Activated naive CD4-positive, alpha-beta T cell treated with anti-CD3 and anti-CD28 coated beads, Interleukin-2, amount 50 U/mL, for 72 hours (primary cell): ENCODE measurements at regions not wholly inside any gene's neighbourhood (a gene's known extent, or its start where the extent isn't known, plus 50 kb on each side); places are given as distances from the start of the nearest gene placed in this dataset.
A peak's percentile ranks its signal among the peaks of the same experiment; 100 is the strongest.

Experiments used
- ATAC-seq, 2 donors: fragments of 150-1000 bp; cut with Tn5 transposase; 2 replicates each; pipeline ENCODE4 v1.10.0; 2021; ENCODE audit warnings: mild to moderate bottlenecking in 2 of 2, moderate library complexity in 2 of 2
- DNase-seq, 2 donors: peaks; one replicate each; pipeline ENCODE4 v3.0.0; 2021 to 2022; ENCODE audit warnings: low spot score in 2 of 2
- H3K27ac Mint-ChIP-seq, 2 donors: one replicate each; pipeline ENCODE4 v1.8.0; 2022; ENCODE audit warnings: mild to moderate bottlenecking in 2 of 2, mixed read lengths in 2 of 2
- H3K36me3 Mint-ChIP-seq, 2 donors: one replicate each; pipeline ENCODE4 v1.8.0; 2022; ENCODE audit warnings: mixed read lengths in 2 of 2
- H3K9me3 Mint-ChIP-seq, 2 donors: one replicate each; pipeline ENCODE4 v1.8.0; 2022; ENCODE audit warnings: mixed read lengths in 2 of 2

GRCh38 chr19:46911456-46911855 is 50.7 kb downstream of the ARHGAP35 start:
- ATAC-seq (peak in 1 of 2 donors; percentile 82), DNase-seq (no peak)
- Mint-ChIP-seq H3K27ac (no peak overlapping the region), H3K9me3 (no peaks in the 10 kb centered on the region), H3K36me3 (no peaks in the 10 kb centered on the region)

GRCh38 chr19:46913198-46913851 is 52.5 kb downstream of the ARHGAP35 start:
- DNase-seq: no peak
- Mint-ChIP-seq H3K27ac (no peak overlapping the region), H3K9me3 (no peaks in the 10 kb centered on the region), H3K36me3 (no peaks in the 10 kb centered on the region)
- no peak for ATAC-seq

GRCh38 chr19:46913852-46914430 is 53.1 kb downstream of the ARHGAP35 start:
- Mint-ChIP-seq H3K36me3 (peaks cover 0 to 6% of the 10 kb centered on the region in 2 donors), H3K9me3 (no peaks in the 10 kb centered on the region), H3K27ac (no peak overlapping the region)
- DNase-seq (no peak), ATAC-seq (no peak)

- H3K9me3 Mint-ChIP-seq: no peaks in the 10 kb centered on the region
- DNase-seq: no peak
- peaks cover 10 to 20% of the 10 kb centered on the region in 2 donors for H3K36me3 Mint-ChIP-seq
- ATAC-seq: no peak
- H3K27ac Mint-ChIP-seq: no peak overlapping the region
Measured at GRCh38 chr19:46915386-46915785, 54.6 kb downstream of the ARHGAP35 start.

- ATAC-seq: peak; percentile 59 to 91
- peak in 1 of 2 donors; percentile 11 for DNase-seq
Measured at GRCh38 chr19:46917002-46917401, 56.2 kb downstream of the ARHGAP35 start.

GRCh38 chr19:46919324-46919723 is 58.5 kb downstream of the ARHGAP35 start:
- peak; percentile 76 to 77 for ATAC-seq
- H3K9me3 Mint-ChIP-seq: no peaks in the 10 kb centered on the region
- H3K36me3 Mint-ChIP-seq: peaks cover 14 to 29% of the 10 kb centered on the region in 2 donors
- peak in 1 of 2 donors; percentile 23 for DNase-seq
- H3K27ac Mint-ChIP-seq: no peak overlapping the region

More at GRCh38 chr19:46917002-46917401, 56.2 kb downstream of the ARHGAP35 start:
- Mint-ChIP-seq H3K27ac (peak overlapping the region in 1 of 2 donors; percentile 12), H3K36me3 (peaks cover 14 to 25% of the 10 kb centered on the region in 2 donors), H3K9me3 (no peaks in the 10 kb centered on the region)

GRCh38 chr19:46920362-46920761 is 59.6 kb downstream of the ARHGAP35 start:
- no peak for ATAC-seq
- Mint-ChIP-seq H3K36me3 (peaks cover 14 to 29% of the 10 kb centered on the region in 2 donors), H3K27ac (no peak overlapping the region)

GRCh38 chr19:46921071-46921470 is 60.3 kb downstream of the ARHGAP35 start:
- Mint-ChIP-seq H3K27ac (no peak overlapping the region), H3K9me3 (no peaks in the 10 kb centered on the region), H3K36me3 (peaks cover 14 to 29% of the 10 kb centered on the region in 2 donors)
- DNase-seq (no peak), ATAC-seq (no peak)

More at GRCh38 chr19:46920362-46920761, 59.6 kb downstream of the ARHGAP35 start:
- DNase-seq: no peak
- no peaks in the 10 kb centered on the region for H3K9me3 Mint-ChIP-seq

GRCh38 chr19:46922465-46922864 is 61.7 kb downstream of the ARHGAP35 start:
- H3K27ac Mint-ChIP-seq: no peak overlapping the region
- no peak for DNase-seq
- peaks cover 14 to 29% of the 10 kb centered on the region in 2 donors for H3K36me3 Mint-ChIP-seq
- H3K9me3 Mint-ChIP-seq: no peaks in the 10 kb centered on the region
- no peak for ATAC-seq

GRCh38 chr19:46924874-46925547 is 64.2 kb downstream of the ARHGAP35 start:
- H3K9me3 Mint-ChIP-seq: no peaks in the 10 kb centered on the region
- H3K36me3 Mint-ChIP-seq: peaks cover 8 to 13% of the 10 kb centered on the region in 2 donors
- H3K27ac Mint-ChIP-seq: no peak overlapping the region
- DNase-seq (no peak), ATAC-seq (peak; percentile 35 to 66)

- DNase-seq (no peak), ATAC-seq (peak in 1 of 2 donors; percentile 33)
- no peak overlapping the region for H3K27ac Mint-ChIP-seq
- peaks cover 3 to 8% of the 10 kb centered on the region in 2 donors for H3K36me3 Mint-ChIP-seq
- H3K9me3 Mint-ChIP-seq: no peaks in the 10 kb centered on the region
Measured at GRCh38 chr19:46925548-46925950, 64.8 kb downstream of the ARHGAP35 start.

GRCh38 chr19:46926170-46927071 is 65.6 kb downstream of the ARHGAP35 start:
- H3K27ac Mint-ChIP-seq: no peak overlapping the region

GRCh38 chr19:46927106-46927505 is 66.3 kb downstream of the ARHGAP35 start:
- Mint-ChIP-seq H3K27ac (no peak overlapping the region), H3K9me3 (no peaks in the 10 kb centered on the region), H3K36me3 (peaks cover 0 to 5% of the 10 kb centered on the region in 2 donors)
- ATAC-seq: no peak
- DNase-seq: no peak

More at GRCh38 chr19:46926170-46927071, 65.6 kb downstream of the ARHGAP35 start:
- ATAC-seq (no peak), DNase-seq (no peak)
- peaks cover 0 to 5% of the 10 kb centered on the region in 2 donors for H3K36me3 Mint-ChIP-seq
- no peaks in the 10 kb centered on the region for H3K9me3 Mint-ChIP-seq

- no peak for ATAC-seq
- peak overlapping the region in 1 of 2 donors; percentile 36 for H3K27ac Mint-ChIP-seq
Measured at GRCh38 chr19:46927893-46928292, 67.1 kb downstream of the ARHGAP35 start.

GRCh38 chr19:46928951-46929350 is 68.2 kb downstream of the ARHGAP35 start:
- Mint-ChIP-seq H3K9me3 (no peaks in the 10 kb centered on the region), H3K27ac (no peak overlapping the region), H3K36me3 (no peaks in the 10 kb centered on the region)
- no peak for ATAC-seq
- DNase-seq: no peak

More at GRCh38 chr19:46927893-46928292, 67.1 kb downstream of the ARHGAP35 start:
- H3K36me3 Mint-ChIP-seq: no peaks in the 10 kb centered on the region
- no peaks in the 10 kb centered on the region for H3K9me3 Mint-ChIP-seq
- no peak for DNase-seq

- ATAC-seq (no peak), DNase-seq (no peak)
- Mint-ChIP-seq H3K27ac (no peak overlapping the region), H3K9me3 (no peaks in the 10 kb centered on the region), H3K36me3 (no peaks in the 10 kb centered on the region)
Measured at GRCh38 chr19:46931202-46931601, 70.4 kb downstream of the ARHGAP35 start.
